K562 (cell line): ENCODE measurements at regions not wholly inside any gene's neighbourhood (a gene's known extent, or its start where the extent isn't known, plus 50 kb on each side); places are given as distances from the start of the nearest gene placed in this dataset.

Source experiments
- ATAC-seq: fragments of 200-7000 bp; cut with Tn5 transposase; 3 replicates; pipeline ENCODE4 v1.9.1; 2020; ENCODE audit warnings: moderate library complexity
- BruUV-seq: library from RNA; stranded (reverse); fragments of 400-500 nt; replicated peaks from 2 replicates; lab custom pipeline; 2021; lab: Mats Ljungman, UMichigan
- CTCF ChIA-PET: fragments of 300-600 bp; formaldehyde crosslinking; extraction: SDS; loops from one replicate; lab custom pipeline; 2021; ENCODE audit warnings: low intra/inter-chr PET ratio; lab: Yijun Ruan, JAX
- POLR2A ChIA-PET: fragments of 300-600, 350-650 bp; sonication (Branson Sonifier 250); formaldehyde crosslinking; extraction: SDS; loops from one replicate; lab custom pipeline; 2021; ENCODE audit warnings: antibody characterized with exemption, inconsistent platforms; lab: Yijun Ruan, JAX
- DNase-seq, 4 experiments: peaks; one replicate each; pipeline versions ENCODE4 v3.0.0 to v3.0.0-alpha.2; 2011 to 2018; ENCODE audit warnings: low spot score in 3 of 4, mixed read lengths in 3 of 4; ENCODE audit errors: extremely low read depth in 1 of 4
- FAIRE-seq: peaks from 2 replicates; lab custom pipeline; 2011; peaks lifted over from hg19 to GRCh38; lab: Jason Lieb, UNC
- H2AFZ ChIP-seq: 2 replicates; pipeline ENCODE4 v1.6.0; 2011; ENCODE audit warnings: low read depth, low read length, control low read depth, inconsistent platforms
- H3K27ac ChIP-seq: fragments of 200-600 bp; 3 replicates; pipeline ENCODE4 v1.8.0; 2011; ENCODE audit warnings: low read depth, mild to moderate bottlenecking, control low read depth, inconsistent platforms, low read length, moderate library complexity, mixed read lengths; ENCODE audit errors: extremely low read depth
- H3K27me3 ChIP-seq, 2 experiments: fragments of 300-600 bp in 1 of 2; 2 replicates in 1 of 2; 3 replicates in 1 of 2; pipeline versions ENCODE4 v1.6.0 to v1.8.0; 2011; ENCODE audit warnings: inconsistent platforms in 2 of 2, low read length in 2 of 2, mild to moderate bottlenecking in 1 of 2, mixed read lengths in 1 of 2, moderate library complexity in 1 of 2; ENCODE audit not compliant: control insufficient read depth in 2 of 2, insufficient read depth in 2 of 2
- H3K36me3 ChIP-seq: fragments of 300-600 bp; 3 replicates; pipeline ENCODE4 v1.8.0; 2011; ENCODE audit warnings: mild to moderate bottlenecking, low read length, inconsistent platforms; ENCODE audit not compliant: control insufficient read depth, insufficient read depth
- H3K4me1 ChIP-seq, 2 experiments: fragments of 200-600 bp in 1 of 2; replicated peaks in 1 of 2; 2 replicates in 1 of 2; 3 replicates in 1 of 2; pipeline versions ENCODE4 v1.5.1 to v1.8.0; 2011; ENCODE audit warnings: inconsistent platforms in 2 of 2, low read length in 2 of 2, mild to moderate bottlenecking in 1 of 2, mixed read lengths in 1 of 2, moderate library complexity in 1 of 2; ENCODE audit not compliant: control insufficient read depth in 2 of 2, insufficient read depth in 2 of 2
- H3K4me2 ChIP-seq: 2 replicates; pipeline ENCODE4 v1.6.1; 2011; ENCODE audit warnings: low read length, control low read depth, inconsistent platforms, mixed read lengths; ENCODE audit not compliant: insufficient read depth
- H3K4me3 ChIP-seq: fragments of 200-600 bp; sonication (generic), shearing (Covaris generic); 2 replicates; pipeline ENCODE4 v1.5.1; 2016; ENCODE audit warnings: control low read depth, inconsistent platforms
- H3K79me2 ChIP-seq: fragments of 200-600 bp; 3 replicates; pipeline ENCODE4 v1.8.0; 2011; ENCODE audit warnings: low read length, inconsistent platforms; ENCODE audit not compliant: control insufficient read depth, insufficient read depth
- H3K9ac ChIP-seq, 2 experiments: 2 replicates each; pipeline versions ENCODE4 v1.6.0 to v1.6.1; 2011; ENCODE audit warnings: low read depth in 2 of 2, low read length in 2 of 2, control low read depth in 1 of 2, inconsistent platforms in 1 of 2, mild to moderate bottlenecking in 1 of 2, mixed read lengths in 1 of 2; ENCODE audit not compliant: insufficient read depth in 1 of 2
- H3K9me1 ChIP-seq: one replicate; pipeline ENCODE4 v1.6.0; 2011; ENCODE audit warnings: inconsistent platforms, mild to moderate bottlenecking, low read length, moderate library complexity; ENCODE audit not compliant: control insufficient read depth, insufficient read depth
- H3K9me3 ChIP-seq: replicated peaks from 2 replicates; pipeline ENCODE4 v1.5.1; 2011; ENCODE audit warnings: low read depth, low read length, inconsistent platforms; ENCODE audit not compliant: control insufficient read depth, insufficient read depth
- H4K20me1 ChIP-seq: replicated peaks from 2 replicates; pipeline ENCODE4 v1.6.1; 2011; ENCODE audit warnings: low read length, inconsistent platforms, mixed read lengths; ENCODE audit not compliant: control insufficient read depth, insufficient read depth
- BACH1 ChIP-seq: fragments of 200-800 bp; sonication (Bioruptor generic); IDR thresholded peaks from 2 replicates; pipeline ENCODE4 v1.6.1; 2016; ENCODE audit warnings: missing genetic modification characterization, missing compliant biosample characterization
- CBX8 ChIP-seq: fragments of 200-600 bp; sonication (generic); IDR thresholded peaks from 2 replicates; pipeline ENCODE4 v1.6.1; 2012; ENCODE audit warnings: borderline replicate concordance, mixed run types, low read depth, mild to moderate bottlenecking, moderate library complexity, mixed read lengths, low read length, control low read depth, inconsistent platforms; ENCODE audit not compliant: poor library complexity, severe bottlenecking; ENCODE audit errors: extremely low read depth
- CREBBP ChIP-seq: IDR thresholded peaks from one replicate; pipeline ENCODE4 v1.6.1; 2012; ENCODE audit warnings: low read depth, mild to moderate bottlenecking, control low read depth, inconsistent platforms, low read length
- ELF1 ChIP-seq: fragments of 200-800 bp; sonication (Bioruptor generic); IDR thresholded peaks from 2 replicates; pipeline ENCODE4 v1.6.1; 2016; ENCODE audit warnings: missing genetic modification characterization, missing compliant biosample characterization
- ELK1 ChIP-seq: sonication (generic); formaldehyde crosslinking; IDR thresholded peaks from 2 replicates; pipeline ENCODE4 v1.8.1; 2022; ENCODE audit warnings: missing genetic modification reagents
- ESRRB ChIP-seq: fragments of 250-450 bp; sonication (Bioruptor Pico); IDR thresholded peaks from 2 replicates; pipeline ENCODE4 v1.5.0; 2020; ENCODE audit warnings: mild to moderate bottlenecking, moderate library complexity, borderline replicate concordance
- FOXA1 ChIP-seq: fragments of 450-650 bp; IDR thresholded peaks from 2 replicates; pipeline ENCODE4 v1.6.1; 2016; ENCODE audit warnings: mild to moderate bottlenecking, borderline replicate concordance
- KAT7 ChIP-seq: sonication (generic); formaldehyde crosslinking; IDR thresholded peaks from 2 replicates; pipeline ENCODE4 v1.8.0; 2022; ENCODE audit warnings: missing genetic modification reagents, mild to moderate bottlenecking, borderline replicate concordance
- NR3C1 ChIP-seq: sonication (generic); formaldehyde crosslinking; IDR thresholded peaks from 2 replicates; pipeline ENCODE4 v1.8.1; 2022; ENCODE audit warnings: missing genetic modification reagents
- SAP30 ChIP-seq: fragments of 200-600 bp; sonication (generic); IDR thresholded peaks from 2 replicates; pipeline ENCODE4 v1.6.1; 2012; ENCODE audit warnings: borderline replicate concordance, low read depth, mild to moderate bottlenecking, moderate library complexity, low read length, control low read depth, inconsistent platforms; ENCODE audit not compliant: insufficient read depth, poor library complexity, severe bottlenecking
- TSC22D4 ChIP-seq: fragments of 450-650 bp; IDR thresholded peaks from 2 replicates; pipeline ENCODE4 v1.6.1; 2016; ENCODE audit warnings: missing genetic modification characterization, missing biosample characterization, control low read depth
- ZFP30 ChIP-seq: fragments of 250-450 bp; sonication (Bioruptor Pico); IDR thresholded peaks from 2 replicates; pipeline ENCODE4 v1.8.0; 2022; ENCODE audit warnings: moderate library complexity, mild to moderate bottlenecking, inconsistent platforms, borderline replicate concordance
- ZNF41 ChIP-seq: fragments of 250-450 bp; sonication (Bioruptor Pico); conservative IDR thresholded peaks from 2 replicates; pipeline ENCODE4 v1.4.0; 2020; ENCODE audit warnings: mild to moderate bottlenecking
- ZNF639 ChIP-seq, 2 experiments: fragments of 200-800 bp in 1 of 2; sonication (Bioruptor generic) in 1 of 2; sonication (generic) in 1 of 2; formaldehyde crosslinking in 1 of 2; IDR thresholded peaks in 1 of 2; conservative IDR thresholded peaks in 1 of 2; 2 replicates each; pipeline versions ENCODE4 v1.5.0 to v1.6.1; 2016 to 2020; ENCODE audit warnings: missing compliant biosample characterization in 1 of 2, missing genetic modification characterization in 1 of 2, missing genetic modification reagents in 1 of 2
- WGBS: fragments of 100-300 bp; shearing (Covaris generic); methylation state at CpG from one replicate; pipeline ENCODE4 v1.1.6; 2016; ENCODE audit warnings: low coverage, mixed read lengths; ENCODE audit not compliant: insufficient coverage; ENCODE audit errors: missing lambda C conversion rate; 5-methylcytosine and 5-hydroxymethylcytosine counted together
- in situ Hi-C: fragments of 300-500 bp; cut with MboI; formaldehyde crosslinking; loops from 4 replicates; pipeline ENCODE4 v1.15.0; 2018; ENCODE audit warnings: inconsistent platforms, mixed read lengths
- intact Hi-C: fragments of 100-400 bp; cut with micrococcal nuclease; formaldehyde crosslinking; loops from 2 replicates; pipeline ENCODE4 v1.14.2; 2022

GRCh38 chr19:32178956-32179355 lies 166.5 kb upstream of the ZNF507 start:
- no peaks in the 10 kb centered on the region; a peak in 1 of 5 replicates for H3K27me3 ChIP-seq
- H3K9me3 ChIP-seq, result no peaks in the 10 kb centered on the region
- H3K9ac ChIP-seq, result no peak overlapping the region
- intact Hi-C loops, result no loop called here
- no peaks in the 10 kb centered on the region for H4K20me1 ChIP-seq
- in situ Hi-C loops, result no loop called here
- H3K9me1 ChIP-seq, result no peaks in the 10 kb centered on the region
- CTCF ChIA-PET, result no interaction called here
- no peak overlapping the region for H3K4me2 ChIP-seq
- POLR2A ChIA-PET, result no interaction called here
- no peak overlapping the region for H3K27ac ChIP-seq
- no peak overlapping the region for H3K4me3 ChIP-seq
- no peaks in the 10 kb centered on the region for H3K4me1 ChIP-seq
- no peaks in the 10 kb centered on the region for H3K79me2 ChIP-seq
- BruUV-seq, result no TSS peak
- no peaks in the 10 kb centered on the region for H3K36me3 ChIP-seq
- no peak for ATAC-seq
- H2AFZ ChIP-seq, result no peak overlapping the region
- FAIRE-seq, result no peak
- no peak for DNase-seq
- 0% methylated on average over 7 of the region's 7 CpGs for WGBS
- no peak for TF ChIP-seq FOXA1
- TF ChIP-seq SAP30, result no peak
- no peak for TF ChIP-seq BACH1 (tag)
- no peak for TF ChIP-seq TSC22D4
- TF ChIP-seq ZNF41 (CRISPR knock-in tag), result no peak
- no peak for TF ChIP-seq NR3C1 (CRISPR knock-in tag)
- no peak for TF ChIP-seq ZFP30 (CRISPR knock-in tag)
- no peak for TF ChIP-seq CBX8
- TF ChIP-seq ELF1 (tag), result no peak
- TF ChIP-seq ELK1, result no peak
- TF ChIP-seq ZNF639 (CRISPR knock-in tag; conservative IDR thresholded peaks at IDR 0.05 in 1 of 2, IDR thresholded peaks at IDR 0.05 in 1 of 2), result no peak
- TF ChIP-seq ESRRB (CRISPR knock-in tag), result no peak
- no peak for TF ChIP-seq KAT7 (CRISPR knock-in tag)
- no peak for TF ChIP-seq CREBBP
